HG03571 (cell line): ENCODE measurements at regions not wholly inside any gene's neighbourhood (a gene's known extent, or its start where the extent isn't known, plus 50 kb on each side); places are given as distances from the start of the nearest gene placed in this dataset.
"Not testable (repeated sequence)": the region's sequence is repeated elsewhere in the genome, so short reads cannot be mapped to it uniquely, and the experiment has no call there.

Experiments used
- ATAC-seq: cut with Tn5 transposase; IDR thresholded peaks from one replicate; pipeline ENCODE4 v1.9.1; 2021; ENCODE audit not compliant: unreplicated experiment

DNA sequence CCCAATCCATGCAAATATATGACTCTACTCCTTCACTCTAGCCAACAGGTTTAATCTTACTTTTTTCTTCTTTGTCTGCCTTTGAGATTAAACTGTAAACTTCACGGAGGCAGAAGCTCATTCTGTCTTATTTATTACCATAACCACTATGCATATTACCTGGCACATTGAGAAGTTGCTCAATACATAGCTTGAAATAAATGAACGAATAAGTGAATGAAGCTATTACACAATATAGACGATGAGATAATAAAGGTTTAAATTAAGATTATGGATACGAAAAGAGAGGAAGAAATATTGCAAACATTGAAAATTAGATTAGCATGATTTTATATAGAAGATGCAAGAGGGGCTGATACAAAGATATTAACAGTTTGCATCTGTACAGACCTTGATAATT is 385.1 kb downstream of the LTN1 start:
- ATAC-seq = no peak

GRCh38 chr21:28604946-28605537 is 387.6 kb downstream of the LTN1 start:
- ATAC-seq = peak; percentile 98

GRCh38 chr21:28602546-28602945 is 390.1 kb downstream of the LTN1 start:
- ATAC-seq = no peak

DNA sequence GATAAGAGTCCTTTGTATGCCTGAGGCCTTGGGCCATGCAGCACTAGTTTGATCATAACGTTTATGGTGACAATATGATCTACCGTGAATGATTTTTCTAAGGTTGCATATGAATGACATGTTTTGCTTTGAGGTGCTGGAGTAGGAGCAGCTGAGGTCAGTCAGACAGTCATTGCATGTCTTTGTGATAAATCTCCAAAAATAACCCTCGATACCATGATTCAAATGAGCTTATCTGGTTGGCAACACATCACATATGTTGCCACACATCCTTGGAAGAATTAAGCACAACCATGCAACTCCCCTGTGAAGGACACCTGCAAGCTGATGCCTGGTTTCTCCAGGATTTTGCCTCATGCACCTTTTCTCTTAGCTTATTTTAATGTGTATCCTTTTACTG is 394.5 kb downstream of the LTN1 start:
- ATAC-seq = no peak

- no peak for ATAC-seq
Observed at GRCh38 chr21:28592205-28592865, 400.3 kb downstream of the LTN1 start.

DNA sequence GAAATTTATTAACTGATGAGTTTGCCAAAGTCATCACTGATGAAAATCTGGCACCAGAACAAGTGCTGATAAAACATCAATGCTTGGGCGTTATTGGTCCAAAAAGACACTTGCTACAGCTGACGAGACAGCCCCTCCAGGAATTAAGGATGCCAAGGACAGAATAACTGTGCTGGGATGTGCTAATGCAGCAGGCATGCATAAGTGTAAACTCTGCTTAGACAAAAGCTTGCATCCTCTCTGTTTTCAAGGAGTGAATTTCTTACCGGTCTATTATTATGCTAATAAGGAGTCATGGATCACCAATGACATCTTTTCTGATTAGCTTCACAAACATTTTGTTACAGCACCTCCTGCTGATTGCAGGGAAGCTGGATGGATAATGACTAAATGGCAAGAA is 402.0 kb downstream of the LTN1 start:
- ATAC-seq = no peak

- no peak for ATAC-seq
Observed at GRCh38 chr21:28590026-28590425, 402.7 kb downstream of the LTN1 start.

GRCh38 chr21:28588997-28589396 is 403.7 kb downstream of the LTN1 start:
- no peak for ATAC-seq

DNA sequence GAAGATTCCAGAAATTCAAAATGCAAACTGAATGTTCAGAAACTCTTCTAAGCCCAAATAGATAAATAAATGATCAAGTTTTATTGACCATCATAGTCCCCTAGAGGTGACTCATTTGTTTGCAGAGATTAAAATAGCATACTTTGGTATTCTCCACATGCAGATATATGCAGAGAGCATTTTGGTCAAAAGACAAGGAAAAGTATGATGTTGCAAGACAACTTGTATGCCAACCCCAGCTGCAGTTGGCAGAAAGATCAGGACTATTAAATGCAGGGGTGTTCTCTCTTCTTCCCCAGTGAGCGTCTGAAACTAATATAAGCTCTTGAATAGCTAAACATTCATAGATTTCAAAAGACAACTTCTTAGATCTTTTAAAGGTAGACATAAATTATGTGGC is 404.9 kb downstream of the LTN1 start:
- no peak for ATAC-seq

- ATAC-seq = no peak
Observed at GRCh38 chr21:28581976-28582375, 410.7 kb downstream of the LTN1 start.

GRCh38 chr21:28581311-28581731 is 411.4 kb downstream of the LTN1 start:
- not testable (repeated sequence) for ATAC-seq

GRCh38 chr21:28580585-28580984 is 412.1 kb downstream of the LTN1 start:
- ATAC-seq = no peak

GRCh38 chr21:28579986-28580550 is 412.6 kb downstream of the LTN1 start:
- ATAC-seq = no peak

DNA sequence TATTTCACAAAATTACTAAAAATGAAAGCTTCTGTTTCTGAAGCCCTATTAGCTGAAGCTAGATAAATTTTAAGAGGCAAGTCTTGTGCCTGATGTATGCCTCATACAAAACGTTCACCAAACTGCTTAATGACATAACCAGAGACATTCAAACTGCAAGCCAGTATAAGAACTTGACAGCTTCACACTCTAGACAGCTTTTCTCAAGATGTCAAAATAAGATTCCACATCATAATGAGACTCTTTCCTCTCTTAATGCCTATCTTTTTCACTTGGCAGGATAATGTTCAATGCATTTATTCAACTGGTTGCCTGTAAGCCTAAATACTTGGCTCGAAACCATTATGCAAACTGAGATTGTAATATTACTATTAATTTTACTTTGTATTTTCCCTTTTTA is 424.0 kb downstream of the LTN1 start:
- ATAC-seq = no peak

- ATAC-seq = not testable (repeated sequence)
Observed at GRCh38 chr21:28563933-28564332, 428.7 kb downstream of the LTN1 start.

DNA sequence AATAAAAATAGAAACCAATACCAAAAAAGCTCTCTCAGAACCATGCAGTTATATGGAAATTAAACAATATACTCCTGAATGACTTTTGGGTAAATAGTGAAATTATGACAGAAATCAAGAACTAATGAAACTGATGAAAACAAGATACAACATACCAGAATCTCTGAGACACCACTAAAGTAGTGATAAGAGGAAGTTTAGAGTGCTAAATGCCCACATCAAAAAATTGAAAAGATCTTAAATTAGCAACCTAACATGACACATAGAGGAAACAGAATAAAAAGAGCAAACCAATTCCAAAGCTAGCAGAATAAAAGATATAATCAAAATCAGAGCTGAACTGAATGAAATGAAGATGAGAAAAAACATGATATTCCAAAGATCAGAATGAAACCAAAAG is 430.9 kb downstream of the LTN1 start:
- no peak for ATAC-seq

- ATAC-seq = no peak
Observed at GRCh38 chr21:28554660-28555475, 437.8 kb downstream of the LTN1 start.

DNA sequence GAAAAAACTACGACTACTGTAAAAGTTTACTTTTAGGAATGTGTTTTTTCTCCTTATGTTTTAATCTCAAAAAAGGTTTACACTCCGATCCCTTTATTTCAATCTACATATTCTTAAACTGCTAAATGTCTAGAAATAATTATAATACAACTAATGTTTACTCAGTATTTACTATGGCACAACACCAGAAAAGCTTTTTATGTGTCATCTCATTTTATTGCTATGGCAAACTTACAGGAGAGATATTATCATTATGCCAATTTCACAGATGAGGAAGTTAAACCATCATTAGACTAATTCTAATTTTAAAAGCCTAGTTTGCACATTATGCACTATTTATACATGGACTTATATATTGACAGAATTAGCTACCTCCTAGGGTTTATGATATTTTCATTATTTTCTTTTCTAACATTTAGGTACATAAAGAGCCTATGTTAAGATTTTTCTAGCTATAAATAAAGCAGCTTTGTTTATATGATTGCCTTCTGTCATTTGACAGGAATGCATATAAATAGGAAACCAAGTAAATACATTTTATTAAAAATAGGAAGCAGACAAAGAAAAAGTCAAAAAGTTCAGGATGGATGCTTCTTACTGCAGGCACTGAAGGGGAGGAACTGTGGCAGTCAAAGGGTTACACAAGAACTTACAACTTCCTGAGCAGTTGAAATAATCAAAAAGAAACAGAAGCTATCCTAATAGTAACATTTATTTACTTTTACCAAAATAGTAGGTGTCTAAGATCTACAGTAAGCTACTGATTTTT is 442.4 kb downstream of the LTN1 start:
- ATAC-seq = no peak

DNA sequence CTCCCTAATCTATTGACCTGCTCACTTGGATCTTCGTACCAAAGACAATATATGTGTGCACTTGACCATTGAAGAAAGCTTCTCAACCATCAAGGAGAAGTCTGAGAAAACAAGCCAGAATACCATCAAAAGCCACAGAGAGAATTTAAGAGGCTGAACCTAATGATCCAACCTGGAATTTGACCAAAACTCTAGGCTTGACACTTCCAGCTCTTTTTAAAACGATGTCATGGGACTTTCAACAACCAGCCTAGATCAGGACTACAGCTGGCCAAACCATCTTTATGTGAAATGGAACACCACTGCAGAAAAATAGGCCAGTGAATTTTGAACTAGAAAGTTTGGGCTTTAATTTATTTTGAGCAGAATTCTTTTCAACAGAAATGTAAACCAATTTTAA is 444.4 kb downstream of the LTN1 start:
- no peak for ATAC-seq

GRCh38 chr21:28547766-28548165 is 444.9 kb downstream of the LTN1 start:
- no peak for ATAC-seq

DNA sequence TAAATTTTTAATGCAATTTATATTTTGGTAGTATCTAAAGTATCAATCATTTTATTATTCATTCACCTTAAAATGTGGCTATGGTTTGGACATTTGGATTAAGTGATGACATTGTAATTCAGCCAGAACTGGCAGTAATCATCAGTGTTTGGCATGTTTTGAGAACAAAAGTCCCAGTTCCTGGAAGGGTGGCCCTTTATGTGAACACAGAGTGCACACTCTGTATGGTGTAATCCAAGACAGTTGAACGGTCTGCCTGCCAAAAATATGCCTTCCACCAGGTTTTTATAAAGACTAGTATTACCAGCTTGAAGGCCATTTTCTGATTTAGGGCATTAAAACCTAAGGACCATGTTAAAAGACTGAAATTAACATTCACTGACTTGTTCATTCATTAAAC is 448.7 kb downstream of the LTN1 start:
- ATAC-seq = no peak
